Stimulated activated CD4-positive, alpha-beta T cell treated with anti-CD3 and anti-CD28 coated beads, Interleukin-12 subunit alpha, Interleukin-12 subunit beta, amount 100 ng/mL, for 24 hours (primary cell): ENCODE measurements at regions not wholly inside any gene's neighbourhood (a gene's known extent, or its start where the extent isn't known, plus 50 kb on each side); places are given as distances from the start of the nearest gene placed in this dataset.
"Not testable (repeated sequence)": the region's sequence is repeated elsewhere in the genome, so short reads cannot be mapped to it uniquely, and the experiment has no call there.

ENCODE experiments used
- DNase-seq, 2 experiments: peaks; one replicate each; pipeline ENCODE4 v3.0.0-alpha.2; 2020; ENCODE audit warnings: low read depth in 2 of 2

GRCh38 chr13:43946281-43946680 is 66.6 kb downstream of the LACC1 start:
- no peak for DNase-seq

- no peak for DNase-seq
Observed at GRCh38 chr13:43947897-43948458, 68.3 kb downstream of the LACC1 start.

- no peak for DNase-seq
Observed at GRCh38 chr13:43953370-43953769, 73.7 kb downstream of the LACC1 start.

- not testable (repeated sequence) for DNase-seq
Observed at GRCh38 chr13:43956975-43957374, 77.3 kb downstream of the LACC1 start.

GRCh38 chr13:43959291-43959690 is 79.6 kb downstream of the LACC1 start:
- no peak for DNase-seq

GRCh38 chr13:43961909-43962308 is 82.2 kb downstream of the LACC1 start:
- no peak for DNase-seq

- DNase-seq = no peak
Observed at GRCh38 chr13:43963726-43964125, 84.0 kb downstream of the LACC1 start.

- no peak for DNase-seq
Observed at GRCh38 chr13:43964698-43965458, 85.2 kb downstream of the LACC1 start.

GRCh38 chr13:43965459-43965845 is 85.7 kb downstream of the LACC1 start:
- no peak for DNase-seq

GRCh38 chr13:43968251-43968942 is 88.7 kb downstream of the LACC1 start:
- not testable (repeated sequence) for DNase-seq

GRCh38 chr13:43968943-43969690 is 89.4 kb downstream of the LACC1 start:
- DNase-seq = not testable (repeated sequence)

GRCh38 chr13:43969919-43970318 is 90.2 kb downstream of the LACC1 start:
- DNase-seq = not testable (repeated sequence)

GRCh38 chr13:43970520-43971242 is 91.0 kb downstream of the LACC1 start:
- DNase-seq = not testable (repeated sequence)

GRCh38 chr13:43971324-43971723 is 91.6 kb downstream of the LACC1 start:
- not testable (repeated sequence) for DNase-seq

- no peak for DNase-seq
Observed at GRCh38 chr13:43977911-43978310, 98.2 kb downstream of the LACC1 start.

GRCh38 chr13:43978688-43979087 is 99.0 kb downstream of the LACC1 start:
- DNase-seq = no peak

GRCh38 chr13:43979492-43979891 is 99.8 kb downstream of the LACC1 start:
- DNase-seq = no peak

GRCh38 chr13:43980587-43980986 is 100.9 kb downstream of the LACC1 start:
- DNase-seq = no peak

- DNase-seq = no peak
Observed at GRCh38 chr13:43981091-43981490, 101.4 kb downstream of the LACC1 start.

GRCh38 chr13:43981512-43982301 is 102.0 kb downstream of the LACC1 start:
- DNase-seq = no peak

- DNase-seq = no peak
Observed at GRCh38 chr13:43983373-43983772, 103.7 kb downstream of the LACC1 start.
